Right cardiac atrium (tissue), 5 donors: ENCODE measurements at regions not wholly inside any gene's neighbourhood (a gene's known extent, or its start where the extent isn't known, plus 50 kb on each side); places are given as distances from the start of the nearest gene placed in this dataset.

ENCODE experiments used
- ATAC-seq, 2 donors: fragments of 200-7000 bp; cut with Tn5 transposase; one replicate each; pipeline versions ENCODE4 v1.8.0 to v1.9.1; 2020; ENCODE audit warnings: moderate library complexity in 2 of 2, mild to moderate bottlenecking in 1 of 2
- DNase-seq, 3 donors: peaks; one replicate each; pipeline ENCODE4 v3.0.0-alpha.2; 2020
- H3K27ac ChIP-seq: one replicate; pipeline ENCODE4 v1.5.1; 2013; ENCODE audit warnings: mild to moderate bottlenecking, low read length, control low read depth, moderate library complexity
- H3K27me3 ChIP-seq: one replicate; pipeline ENCODE4 v1.6.1; 2013; ENCODE audit not compliant: control insufficient read depth, insufficient read depth
- H3K4me1 ChIP-seq: one replicate; pipeline ENCODE4 v1.6.1; 2013; ENCODE audit warnings: low read length; ENCODE audit not compliant: control insufficient read depth, insufficient read depth
- H3K4me3 ChIP-seq: one replicate; pipeline ENCODE4 v1.5.1; 2013; ENCODE audit warnings: low read length, control low read depth
- H3K9me3 ChIP-seq: one replicate; pipeline ENCODE4 v1.6.1; 2013; ENCODE audit warnings: low read length; ENCODE audit not compliant: control insufficient read depth
- whole genome bisulfite sequencing: extraction: QIAGEN DNeasy Blood & Tissue Kit; methylation state at CpG from one replicate; pipeline ENCODE4 v1.1.7; 2013; 5-methylcytosine and 5-hydroxymethylcytosine counted together
- intact Hi-C, 4 donors: fragments of 100-400 bp; cut with DNase I; formaldehyde crosslinking; loops; one replicate each; pipeline versions ENCODE4 v1.11.0 to v1.14.0; 2022 to 2023
- donor health status: healthy with polysubstance abuse.
- donor health status: DM: no; HTN: yes; CAD: no.
- donor health status: DM: no; HTN: no; CAD: no.
- donor health status: DM: no; HTN: yes; CAD: no; lungs with severe emphysema.
- donor health status: DM: yes; HTN: yes; CAD: no.

GRCh38 chr2:128808462-128809258 lies 490.0 kb upstream of the HS6ST1 start:
- peak; percentile 56 to 68 for ATAC-seq
- peak overlapping the region; percentile 12 for H3K27ac ChIP-seq

GRCh38 chr2:128809259-128809636 lies 490.6 kb upstream of the HS6ST1 start:
- ATAC-seq = peak in 1 of 2 donors; percentile 23
- Histone ChIP-seq H3K27me3 (no peaks in the 10 kb centered on the region), H3K9me3 (no peaks in the 10 kb centered on the region), H3K27ac (no peak overlapping the region), H3K4me1 (peaks cover 3% of the 10 kb centered on the region), H3K4me3 (no peak overlapping the region)
- 90% methylated on average over 1 of the region's 1 CpG for WGBS
- DNase-seq = no peak
- intact Hi-C loops = no loop called here

More at GRCh38 chr2:128808462-128809258, 490.0 kb upstream of the HS6ST1 start:
- no peaks in the 10 kb centered on the region for H3K27me3 ChIP-seq
- no peaks in the 10 kb centered on the region for H3K9me3 ChIP-seq
- 82% methylated on average over 5 of the region's 5 CpGs for WGBS
- H3K4me1 ChIP-seq = peaks cover 3% of the 10 kb centered on the region
- DNase-seq = no peak
- intact Hi-C loops = no loop called here
- H3K4me3 ChIP-seq = no peak overlapping the region

GRCh38 chr2:128809880-128810279 lies 491.2 kb upstream of the HS6ST1 start:
- no peaks in the 10 kb centered on the region for H3K27me3 ChIP-seq
- DNase-seq = no peak
- no peak overlapping the region for H3K27ac ChIP-seq
- no peak overlapping the region for H3K4me3 ChIP-seq
- no peaks in the 10 kb centered on the region for H3K9me3 ChIP-seq
- H3K4me1 ChIP-seq = peaks cover 3% of the 10 kb centered on the region
- intact Hi-C loops = no loop called here
- ATAC-seq = no peak
- 43% methylated on average over 3 of the region's 3 CpGs for WGBS

GRCh38 chr2:128812183-128812940 lies 493.7 kb upstream of the HS6ST1 start:
- H3K4me1 ChIP-seq = peaks cover 3% of the 10 kb centered on the region
- no peak overlapping the region for H3K27ac ChIP-seq
- intact Hi-C loops = no loop called here
- no peaks in the 10 kb centered on the region for H3K9me3 ChIP-seq
- H3K4me3 ChIP-seq = no peak overlapping the region
- WGBS = 92% methylated on average over 14 of the region's 14 CpGs
- no peaks in the 10 kb centered on the region for H3K27me3 ChIP-seq
- no peak for DNase-seq
- ATAC-seq = no peak

- no peak overlapping the region for H3K4me3 ChIP-seq
- intact Hi-C loops = no loop called here
Observed at GRCh38 chr2:128813352-128814034, 494.8 kb upstream of the HS6ST1 start.

GRCh38 chr2:128815248-128815647 lies 496.6 kb upstream of the HS6ST1 start:
- DNase-seq (no peak), ATAC-seq (no peak)
- H3K27ac ChIP-seq = no peak overlapping the region
- H3K27me3 ChIP-seq = no peaks in the 10 kb centered on the region
- H3K4me3 ChIP-seq = no peak overlapping the region
- no peaks in the 10 kb centered on the region for H3K4me1 ChIP-seq
- no peaks in the 10 kb centered on the region for H3K9me3 ChIP-seq
- intact Hi-C loops = no loop called here
- WGBS = 90% methylated on average over 3 of the region's 3 CpGs

More at GRCh38 chr2:128813352-128814034, 494.8 kb upstream of the HS6ST1 start:
- Histone ChIP-seq H3K27ac (no peak overlapping the region), H3K27me3 (no peaks in the 10 kb centered on the region), H3K4me1 (peaks cover 3% of the 10 kb centered on the region), H3K9me3 (no peaks in the 10 kb centered on the region)
- WGBS = 74% methylated on average over 7 of the region's 7 CpGs
- ATAC-seq = no peak
- no peak for DNase-seq

GRCh38 chr2:128817171-128817570 lies 498.5 kb upstream of the HS6ST1 start:
- Histone ChIP-seq H3K4me1 (no peaks in the 10 kb centered on the region), H3K9me3 (no peaks in the 10 kb centered on the region), H3K4me3 (no peak overlapping the region), H3K27ac (no peak overlapping the region), H3K27me3 (no peaks in the 10 kb centered on the region)
- no peak for ATAC-seq
- intact Hi-C loops = no loop called here
- no peak for DNase-seq
- WGBS = 44% methylated on average over 5 of the region's 5 CpGs

- 85% methylated on average over 6 of the region's 6 CpGs for WGBS
- H3K27me3 ChIP-seq = no peaks in the 10 kb centered on the region
- DNase-seq (no peak), ATAC-seq (no peak)
- no peak overlapping the region for H3K4me3 ChIP-seq
- intact Hi-C loops = no loop called here
- no peaks in the 10 kb centered on the region for H3K4me1 ChIP-seq
- H3K9me3 ChIP-seq = no peaks in the 10 kb centered on the region
- H3K27ac ChIP-seq = no peak overlapping the region
Observed at GRCh38 chr2:128817813-128818212, 499.1 kb upstream of the HS6ST1 start.

- Histone ChIP-seq H3K27me3 (no peaks in the 10 kb centered on the region), H3K4me1 (no peaks in the 10 kb centered on the region), H3K27ac (no peak overlapping the region), H3K9me3 (no peaks in the 10 kb centered on the region), H3K4me3 (no peak overlapping the region)
- DNase-seq = no peak
- 85% methylated on average over 2 of the region's 2 CpGs for WGBS
- intact Hi-C loops = no loop called here
- no peak for ATAC-seq
Observed at GRCh38 chr2:128818248-128818647, 499.6 kb upstream of the HS6ST1 start.

- 91% methylated on average over 11 of the region's 11 CpGs for WGBS
- Histone ChIP-seq H3K9me3 (no peaks in the 10 kb centered on the region), H3K27me3 (no peaks in the 10 kb centered on the region), H3K27ac (no peak overlapping the region), H3K4me1 (no peaks in the 10 kb centered on the region), H3K4me3 (no peak overlapping the region)
- ATAC-seq (no peak), DNase-seq (no peak)
- intact Hi-C loops = no loop called here
Observed at GRCh38 chr2:128818704-128819491, 500.2 kb upstream of the HS6ST1 start.
